22Rv1 (cell line): ENCODE measurements at regions not wholly inside any gene's neighbourhood (a gene's known extent, or its start where the extent isn't known, plus 50 kb on each side); places are given as distances from the start of the nearest gene placed in this dataset.

Experiments
- H3K27ac ChIP-seq: fragments of 450-650 bp; 2 replicates; pipeline ENCODE4 v1.5.1; 2017
- CTCF ChIP-seq: fragments of 450-650 bp; IDR thresholded peaks from 2 replicates; pipeline ENCODE4 v1.5.1; 2017; ENCODE audit warnings: mild to moderate bottlenecking
- ZFX ChIP-seq: fragments of 450-650 bp; IDR thresholded peaks from 2 replicates; pipeline ENCODE4 v1.6.1; 2017; ENCODE audit warnings: antibody characterized with exemption, borderline replicate concordance

- no peak for TF ChIP-seq ZFX
- no peak for TF ChIP-seq CTCF
- H3K27ac ChIP-seq = no peak overlapping the region
These were observed 144.9 kb upstream of the ERBB4 start for GRCh38 chr2:212683346-212684097.

GRCh38 chr2:212682937-212683336 lies 144.3 kb upstream of the ERBB4 start:
- no peak for TF ChIP-seq ZFX
- no peak for TF ChIP-seq CTCF
- no peak overlapping the region for H3K27ac ChIP-seq

GRCh38 chr2:212677466-212677865 lies 138.9 kb upstream of the ERBB4 start:
- H3K27ac ChIP-seq = no peak overlapping the region
- TF ChIP-seq ZFX (no peak), CTCF (no peak)

- TF ChIP-seq ZFX (no peak), CTCF (no peak)
- no peak overlapping the region for H3K27ac ChIP-seq
These were observed 133.6 kb upstream of the ERBB4 start for GRCh38 chr2:212672186-212672585.

- TF ChIP-seq CTCF (no peak), ZFX (no peak)
- no peak overlapping the region for H3K27ac ChIP-seq
These were observed 131.2 kb upstream of the ERBB4 start for GRCh38 chr2:212669761-212670160.

GRCh38 chr2:212667751-212668316 lies 129.2 kb upstream of the ERBB4 start:
- no peak overlapping the region for H3K27ac ChIP-seq
- TF ChIP-seq CTCF (no peak), ZFX (no peak)

GRCh38 chr2:212665948-212666347 lies 127.3 kb upstream of the ERBB4 start:
- no peak overlapping the region for H3K27ac ChIP-seq
- TF ChIP-seq ZFX (no peak), CTCF (no peak)
